Keratinocyte (primary cell): ENCODE measurements at regions not wholly inside any gene's neighbourhood (a gene's known extent, or its start where the extent isn't known, plus 50 kb on each side); places are given as distances from the start of the nearest gene placed in this dataset.

ENCODE experiments used
- EZH2 ChIP-seq: IDR thresholded peaks from one replicate; pipeline ENCODE4 v1.6.1; 2012; ENCODE audit warnings: inconsistent platforms, mild to moderate bottlenecking, low read length, moderate library complexity
- TF ChIP-seq, protein P1 (sequence below), 3 experiments: IDR thresholded peaks in 1 of 3; conservative IDR thresholded peaks in 1 of 3; optimal IDR thresholded peaks in 1 of 3; 2 replicates in 2 of 3; 3 replicates in 1 of 3; pipeline versions ENCODE3 to v1.5.1; 2011; ENCODE audit warnings: low read length in 3 of 3, mild to moderate bottlenecking in 3 of 3, moderate library complexity in 2 of 3, control low read depth in 1 of 3, inconsistent platforms in 1 of 3; ENCODE audit not compliant: insufficient read depth in 2 of 3; ENCODE audit errors: extremely low read depth in 1 of 3

DNA sequence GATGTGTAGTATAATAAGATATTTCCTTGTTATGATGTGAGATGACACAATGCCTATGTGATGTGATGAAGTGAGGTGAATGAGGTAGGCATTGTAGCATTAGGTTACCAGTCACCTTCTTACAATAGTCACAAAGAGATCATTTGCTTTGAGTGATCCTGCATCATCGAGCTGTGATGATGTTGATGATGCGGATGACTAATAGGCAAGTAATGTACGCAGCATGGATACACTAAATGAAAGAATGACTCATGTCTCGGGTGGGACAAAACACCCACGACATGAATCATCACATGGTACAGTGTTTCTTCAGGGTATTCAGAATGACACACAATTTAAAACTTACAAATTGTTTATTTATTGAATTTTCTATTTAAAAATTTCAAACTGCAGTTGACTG is 806.3 kb upstream of the GJE1 start:
- TF ChIP-seq, protein P1, sequence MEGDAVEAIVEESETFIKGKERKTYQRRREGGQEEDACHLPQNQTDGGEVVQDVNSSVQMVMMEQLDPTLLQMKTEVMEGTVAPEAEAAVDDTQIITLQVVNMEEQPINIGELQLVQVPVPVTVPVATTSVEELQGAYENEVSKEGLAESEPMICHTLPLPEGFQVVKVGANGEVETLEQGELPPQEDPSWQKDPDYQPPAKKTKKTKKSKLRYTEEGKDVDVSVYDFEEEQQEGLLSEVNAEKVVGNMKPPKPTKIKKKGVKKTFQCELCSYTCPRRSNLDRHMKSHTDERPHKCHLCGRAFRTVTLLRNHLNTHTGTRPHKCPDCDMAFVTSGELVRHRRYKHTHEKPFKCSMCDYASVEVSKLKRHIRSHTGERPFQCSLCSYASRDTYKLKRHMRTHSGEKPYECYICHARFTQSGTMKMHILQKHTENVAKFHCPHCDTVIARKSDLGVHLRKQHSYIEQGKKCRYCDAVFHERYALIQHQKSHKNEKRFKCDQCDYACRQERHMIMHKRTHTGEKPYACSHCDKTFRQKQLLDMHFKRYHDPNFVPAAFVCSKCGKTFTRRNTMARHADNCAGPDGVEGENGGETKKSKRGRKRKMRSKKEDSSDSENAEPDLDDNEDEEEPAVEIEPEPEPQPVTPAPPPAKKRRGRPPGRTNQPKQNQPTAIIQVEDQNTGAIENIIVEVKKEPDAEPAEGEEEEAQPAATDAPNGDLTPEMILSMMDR (optimal IDR thresholded peaks at IDR 0.05 in 1 of 3, IDR thresholded peaks at IDR 0.05 in 1 of 3, conservative IDR thresholded peaks at IDR 0.05 in 1 of 3; ENCODE audit: extremely low read depth in 1 of 3, insufficient read depth in 2 of 3, low read length in 3 of 3) = no peak
- no peak for TF ChIP-seq EZH2
